ENCODE measurements at regions not wholly inside any gene's neighbourhood (a gene's known extent, or its start where the extent isn't known, plus 50 kb on each side); places are given as distances from the start of the nearest gene placed in this dataset.

DNA sequence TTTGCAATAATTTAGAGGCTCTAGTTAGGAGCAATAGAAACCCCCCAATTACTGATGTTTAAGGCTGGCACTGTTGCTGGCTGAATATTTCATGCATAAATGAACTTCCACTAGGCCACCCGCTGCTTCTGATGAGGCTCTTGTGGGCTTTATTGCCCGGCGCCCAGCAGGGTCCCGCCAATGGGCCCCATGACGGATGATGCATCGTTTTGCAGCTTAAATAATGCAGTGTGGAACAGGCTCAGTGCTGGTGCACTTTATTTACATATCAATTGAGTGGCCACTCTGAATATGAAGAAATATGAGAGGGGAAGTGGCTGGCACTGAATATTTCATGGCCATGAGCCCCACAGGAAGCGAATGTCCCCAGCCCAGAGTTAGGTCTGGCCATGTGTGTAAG is 155.3 kb upstream of the MAFB start:
- no peak for DNase-seq
- Mint-ChIP-seq H3K27ac (no peak overlapping the region), H3K36me3 (no peaks in the 10 kb centered on the region), H3K4me1 (no peaks in the 10 kb centered on the region), H3K9me3 (no peaks in the 10 kb centered on the region), H3K27me3 (no peaks in the 10 kb centered on the region), H3K4me3 (no peak overlapping the region)

DNA sequence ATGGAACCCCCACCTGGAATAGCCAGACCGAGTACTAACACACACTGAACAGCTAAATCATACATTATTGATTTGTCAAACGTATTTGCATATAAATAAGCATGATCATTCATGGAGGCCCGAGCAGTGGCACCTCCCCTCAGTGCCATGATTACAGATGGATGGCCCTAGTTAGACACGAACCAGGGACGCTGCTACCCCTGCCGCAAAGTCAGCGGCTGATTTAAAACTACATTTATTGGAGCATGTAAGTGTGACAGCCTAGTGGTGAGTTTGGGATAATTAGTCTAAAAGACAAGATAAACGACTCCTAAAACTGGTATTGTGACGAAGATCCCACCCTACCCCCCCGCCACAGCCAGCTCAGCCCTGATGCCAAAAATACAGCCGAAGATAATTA is 159.1 kb upstream of the MAFB start:
- H3K27me3 Mint-ChIP-seq = no peaks in the 10 kb centered on the region
- no peak for DNase-seq
- H3K36me3 Mint-ChIP-seq = no peaks in the 10 kb centered on the region
- H3K27ac Mint-ChIP-seq = no peak overlapping the region
- no peaks in the 10 kb centered on the region for H3K4me1 Mint-ChIP-seq
- no peak overlapping the region for H3K4me3 Mint-ChIP-seq
- no peaks in the 10 kb centered on the region for H3K9me3 Mint-ChIP-seq

DNA sequence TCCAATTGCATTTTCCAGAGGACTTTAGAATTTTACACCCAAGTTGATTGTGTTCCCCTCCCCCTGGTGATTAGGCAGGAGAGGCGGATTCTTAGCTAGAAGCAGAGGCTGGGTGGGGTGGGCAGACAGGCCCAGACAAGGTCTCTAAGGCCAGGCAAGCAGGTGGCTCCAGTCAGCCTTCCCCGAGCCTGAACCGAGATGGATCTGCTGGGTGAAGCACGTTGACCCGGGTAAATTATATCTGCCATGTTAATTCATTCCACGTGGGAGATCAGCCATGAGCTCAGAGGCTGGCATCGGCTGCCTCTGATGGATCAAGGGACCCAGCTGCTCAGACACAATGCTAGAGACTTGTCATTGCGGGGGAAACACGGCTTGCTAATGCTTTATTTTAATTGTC is 159.5 kb upstream of the MAFB start:
- Mint-ChIP-seq H3K27me3 (no peaks in the 10 kb centered on the region), H3K27ac (no peak overlapping the region), H3K36me3 (no peaks in the 10 kb centered on the region), H3K4me3 (no peak overlapping the region), H3K4me1 (no peaks in the 10 kb centered on the region), H3K9me3 (no peaks in the 10 kb centered on the region)
- DNase-seq = no peak

DNA sequence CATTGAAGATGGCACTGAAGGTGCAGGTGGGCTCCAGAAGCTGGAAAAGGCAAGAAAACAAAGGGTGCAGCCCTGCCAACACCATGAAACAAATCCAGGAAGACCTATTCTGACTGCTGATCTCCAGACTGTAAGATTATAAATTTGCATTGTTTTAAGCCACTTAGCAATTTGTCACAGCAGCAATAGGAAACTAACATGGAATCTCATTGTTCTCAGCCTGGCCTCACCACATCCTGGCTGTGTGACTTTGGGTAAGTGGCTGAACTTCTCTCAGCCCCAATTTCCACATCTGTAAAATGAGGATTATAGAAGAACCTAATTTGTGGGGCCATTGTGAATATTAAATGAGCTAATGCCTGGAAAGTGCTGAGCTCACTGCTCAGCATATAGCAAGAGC is 160.4 kb upstream of the MAFB start:
- Mint-ChIP-seq H3K9me3 (no peaks in the 10 kb centered on the region), H3K36me3 (no peaks in the 10 kb centered on the region), H3K4me1 (no peaks in the 10 kb centered on the region), H3K27me3 (no peaks in the 10 kb centered on the region), H3K27ac (no peak overlapping the region), H3K4me3 (no peak overlapping the region)
- no peak for DNase-seq

DNA sequence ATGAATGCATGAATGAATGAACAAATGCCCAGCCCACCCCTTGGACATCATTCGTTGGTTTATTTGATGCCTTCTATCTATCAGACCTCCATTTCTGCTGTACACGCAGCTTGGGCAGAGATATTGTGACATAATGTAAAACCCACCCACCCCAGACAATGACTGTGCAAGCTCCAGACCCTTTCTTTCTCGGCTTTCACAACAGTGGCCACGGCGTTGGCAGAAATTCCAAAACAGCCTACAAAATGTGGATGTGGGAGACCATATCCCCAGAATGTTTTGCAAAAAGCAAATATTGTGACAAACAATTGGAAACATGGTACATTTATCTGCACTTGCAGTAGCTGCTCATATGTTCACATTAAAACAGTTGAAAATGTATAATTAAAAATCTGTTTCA is 162.0 kb upstream of the MAFB start:
- Mint-ChIP-seq H3K27me3 (no peaks in the 10 kb centered on the region), H3K36me3 (no peaks in the 10 kb centered on the region), H3K9me3 (no peaks in the 10 kb centered on the region), H3K4me1 (no peaks in the 10 kb centered on the region), H3K4me3 (no peak overlapping the region), H3K27ac (no peak overlapping the region)
- no peak for DNase-seq

DNA sequence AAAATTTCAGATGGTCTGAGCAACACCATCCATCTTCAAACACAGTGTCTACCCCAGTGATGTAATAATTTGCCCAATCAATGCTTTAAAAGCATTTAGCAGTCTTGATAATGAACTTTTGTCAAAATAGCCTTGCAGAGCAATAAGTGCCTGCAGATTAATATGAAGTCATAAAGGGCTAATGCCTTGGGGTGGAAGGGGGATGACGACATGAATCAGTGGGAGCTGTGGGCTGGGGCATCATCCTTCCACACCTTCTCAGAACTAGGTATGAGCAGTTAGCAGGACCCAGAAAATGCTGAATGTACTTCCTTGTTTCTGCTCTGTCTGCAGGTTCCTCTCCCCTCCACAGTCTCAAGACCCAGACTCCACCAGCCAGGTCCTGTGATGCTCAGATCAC is 166.2 kb upstream of the MAFB start:
- Mint-ChIP-seq H3K4me1 (no peaks in the 10 kb centered on the region), H3K36me3 (no peaks in the 10 kb centered on the region), H3K27ac (no peak overlapping the region), H3K9me3 (no peaks in the 10 kb centered on the region), H3K27me3 (no peaks in the 10 kb centered on the region), H3K4me3 (no peak overlapping the region)
- no peak for DNase-seq

DNA sequence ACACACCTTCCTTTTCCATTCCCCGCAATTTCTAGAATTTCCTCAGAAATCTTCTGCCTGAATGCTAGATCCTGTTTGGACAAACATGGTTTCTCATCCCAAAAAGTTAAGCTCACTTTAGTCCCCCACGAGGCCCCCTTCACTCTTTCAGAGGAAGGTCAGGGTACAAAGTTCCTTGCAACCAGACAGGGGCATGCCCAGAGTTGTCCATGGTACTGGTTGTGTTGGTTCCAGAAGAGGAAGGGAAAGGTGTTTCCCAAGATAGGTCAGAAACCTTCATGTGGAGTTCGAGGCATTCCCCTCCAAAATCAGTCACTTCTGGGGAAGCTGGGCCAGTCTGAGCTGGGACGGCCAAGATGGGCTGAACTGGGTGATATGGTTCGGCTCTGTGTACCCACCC is 167.6 kb upstream of the MAFB start:
- DNase-seq = no peak
- Mint-ChIP-seq H3K27me3 (no peaks in the 10 kb centered on the region), H3K27ac (no peak overlapping the region), H3K9me3 (no peaks in the 10 kb centered on the region), H3K4me1 (no peaks in the 10 kb centered on the region), H3K4me3 (no peak overlapping the region), H3K36me3 (no peaks in the 10 kb centered on the region)

DNA sequence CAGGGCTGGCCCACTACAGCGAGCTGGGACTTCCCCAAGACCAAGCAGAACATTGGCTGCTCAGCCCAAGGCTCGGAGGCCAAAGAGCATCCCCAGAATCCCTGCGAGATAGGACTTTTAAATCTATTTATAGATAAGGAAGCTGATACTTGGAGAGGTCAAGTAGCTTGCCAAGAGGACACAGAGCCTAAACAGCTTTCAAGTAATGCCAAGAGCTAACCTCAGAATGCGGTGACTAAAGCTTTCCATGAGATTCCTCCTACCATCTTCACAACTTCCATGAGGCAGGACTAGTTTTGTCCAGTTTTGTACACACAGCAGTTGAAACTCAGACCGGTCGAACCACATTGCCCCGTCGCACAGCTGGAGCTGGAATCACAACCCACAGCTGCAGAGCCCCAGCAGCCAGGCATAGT is 168.1 kb upstream of the TOP1 start:
- Mint-ChIP-seq H3K4me1 (no peaks in the 10 kb centered on the region), H3K27ac (no peak overlapping the region), H3K27me3 (no peaks in the 10 kb centered on the region), H3K4me3 (no peak overlapping the region), H3K36me3 (no peaks in the 10 kb centered on the region), H3K9me3 (no peaks in the 10 kb centered on the region)
- DNase-seq = no peak

DNA sequence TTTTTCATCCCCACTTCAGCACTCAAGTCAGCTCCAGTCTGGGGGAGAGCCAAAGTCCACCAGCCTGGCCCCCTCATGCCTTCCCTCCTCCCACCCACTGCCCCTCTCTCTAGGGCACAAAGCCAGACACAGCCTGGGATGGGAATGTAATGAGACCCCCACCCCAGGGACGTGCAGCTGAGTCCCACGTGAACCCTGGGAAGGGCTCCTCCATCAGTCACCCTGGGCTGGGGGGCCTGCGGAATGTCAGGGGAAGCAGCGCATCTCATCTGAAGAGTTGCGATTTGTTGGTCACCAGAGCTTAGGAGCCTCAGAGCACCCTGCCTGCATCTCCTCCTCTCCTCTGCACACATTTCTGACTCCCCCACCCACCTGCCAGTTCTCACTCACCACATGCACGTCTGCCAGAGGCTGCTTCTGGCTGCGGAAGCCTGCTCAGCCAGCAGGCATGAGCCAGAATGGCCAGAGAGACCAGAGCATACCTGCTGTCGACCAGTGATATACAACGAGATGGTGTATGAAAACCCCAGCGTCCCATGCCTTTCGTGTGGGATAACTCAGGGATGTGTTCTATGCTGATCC is 167.1 kb upstream of the TOP1 start:
- no peaks in the 10 kb centered on the region for H3K9me3 Mint-ChIP-seq
- H3K36me3 Mint-ChIP-seq = no peaks in the 10 kb centered on the region
- no peak for DNase-seq
- H3K4me1 Mint-ChIP-seq = no peaks in the 10 kb centered on the region
- H3K27ac Mint-ChIP-seq = no peak overlapping the region
- H3K27me3 Mint-ChIP-seq = no peaks in the 10 kb centered on the region
- H3K4me3 Mint-ChIP-seq = no peak overlapping the region

DNA sequence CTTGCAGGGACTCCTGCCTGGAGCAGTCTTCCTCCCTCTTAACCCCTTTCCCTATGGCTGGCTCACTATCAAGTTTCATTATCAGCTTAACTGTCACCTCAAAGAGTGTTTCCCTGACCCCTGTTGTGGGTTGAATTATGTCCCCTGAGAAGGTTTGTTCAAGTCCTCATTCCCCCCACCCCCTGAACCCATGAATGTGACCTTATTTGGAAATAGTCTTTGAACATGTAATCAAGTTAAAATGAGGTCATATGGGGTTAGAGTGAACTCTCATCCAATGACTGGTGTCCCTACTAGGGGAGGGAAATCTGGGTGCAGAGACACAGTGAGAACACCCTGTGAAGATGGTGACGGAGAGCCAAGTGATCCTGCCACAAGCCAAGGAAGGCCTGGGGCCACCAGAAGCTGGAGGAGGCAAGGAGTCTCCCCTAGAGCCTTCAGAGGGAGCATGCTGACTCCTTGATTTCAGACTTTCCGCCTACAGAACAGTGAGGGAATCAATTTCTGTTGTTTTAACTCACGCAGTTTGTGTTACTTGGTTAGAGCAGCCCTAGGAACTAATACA is 165.2 kb upstream of the TOP1 start:
- no peaks in the 10 kb centered on the region for H3K27me3 Mint-ChIP-seq
- H3K27ac Mint-ChIP-seq = no peak overlapping the region
- no peaks in the 10 kb centered on the region for H3K4me1 Mint-ChIP-seq

DNA sequence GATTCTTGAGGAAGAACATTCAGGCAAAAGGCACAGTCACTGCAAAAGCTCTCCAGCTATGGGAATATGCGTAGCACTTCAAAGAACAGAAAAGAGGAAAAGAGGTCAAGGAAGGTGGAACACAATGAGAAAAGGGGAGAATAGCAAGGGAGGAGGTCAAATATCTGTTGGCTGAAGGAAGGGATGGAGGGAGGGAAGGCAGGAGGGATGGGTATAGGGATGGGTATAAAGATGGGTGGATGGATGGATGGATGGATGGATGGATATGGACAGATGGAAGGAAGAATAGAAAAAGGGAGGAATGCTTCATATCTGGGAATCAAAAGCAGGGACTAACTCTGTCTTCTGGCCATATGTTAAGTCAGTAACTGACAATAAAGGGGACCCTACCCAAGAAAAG is 164.2 kb upstream of the TOP1 start:
- Mint-ChIP-seq H3K27me3 (no peaks in the 10 kb centered on the region), H3K36me3 (no peaks in the 10 kb centered on the region), H3K27ac (no peak overlapping the region), H3K4me1 (no peaks in the 10 kb centered on the region), H3K9me3 (no peaks in the 10 kb centered on the region), H3K4me3 (no peak overlapping the region)
- DNase-seq = no peak

More for the DNA sequence above, 165.2 kb upstream of the TOP1 start:
- H3K9me3 Mint-ChIP-seq = no peaks in the 10 kb centered on the region
- no peak for DNase-seq
- H3K36me3 Mint-ChIP-seq = no peaks in the 10 kb centered on the region
- no peak overlapping the region for H3K4me3 Mint-ChIP-seq

DNA sequence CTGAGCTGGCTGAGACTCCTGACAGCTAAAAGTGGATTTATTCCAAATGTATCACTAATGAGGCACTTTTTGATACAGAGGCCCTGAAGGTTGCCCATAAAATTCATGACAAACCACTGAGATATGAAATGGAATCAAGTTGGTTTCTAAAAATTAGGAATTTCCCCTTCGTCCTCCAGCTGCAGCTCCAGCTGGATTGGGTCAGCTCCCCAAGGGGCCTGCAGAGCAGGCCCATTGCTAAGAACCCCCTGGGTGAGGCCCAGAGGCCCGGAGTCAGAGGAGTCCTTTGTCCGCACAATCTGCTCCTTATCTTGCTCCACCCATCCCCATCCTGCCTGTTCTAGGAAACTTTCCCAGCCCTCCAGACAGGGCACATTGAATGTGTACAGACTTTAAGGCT is 163.5 kb upstream of the TOP1 start:
- no peaks in the 10 kb centered on the region for H3K27me3 Mint-ChIP-seq
- no peaks in the 10 kb centered on the region for H3K9me3 Mint-ChIP-seq
- H3K4me1 Mint-ChIP-seq = no peaks in the 10 kb centered on the region
- H3K4me3 Mint-ChIP-seq = no peak overlapping the region
- no peaks in the 10 kb centered on the region for H3K36me3 Mint-ChIP-seq
- H3K27ac Mint-ChIP-seq = no peak overlapping the region
- DNase-seq = no peak

DNA sequence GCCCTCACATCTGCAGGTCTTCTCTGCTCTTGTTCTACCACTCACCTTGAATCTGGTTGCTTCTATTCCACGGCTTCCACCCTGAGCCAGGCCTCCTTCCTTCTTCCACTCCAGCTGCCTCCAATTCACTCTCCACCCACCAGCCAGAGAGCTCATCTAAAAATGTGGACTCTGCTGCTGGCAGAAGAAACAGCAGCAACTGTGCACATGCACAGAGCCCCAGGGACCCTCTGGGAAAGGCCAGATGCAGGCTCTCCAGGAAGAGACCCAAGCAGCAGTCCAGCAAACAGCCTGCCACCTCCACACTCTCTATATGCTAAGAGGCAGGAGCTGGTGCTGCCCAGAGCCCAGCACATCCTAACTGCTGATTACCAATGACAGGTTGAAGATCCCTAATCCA is 162.6 kb upstream of the TOP1 start:
- no peaks in the 10 kb centered on the region for H3K36me3 Mint-ChIP-seq

DNA sequence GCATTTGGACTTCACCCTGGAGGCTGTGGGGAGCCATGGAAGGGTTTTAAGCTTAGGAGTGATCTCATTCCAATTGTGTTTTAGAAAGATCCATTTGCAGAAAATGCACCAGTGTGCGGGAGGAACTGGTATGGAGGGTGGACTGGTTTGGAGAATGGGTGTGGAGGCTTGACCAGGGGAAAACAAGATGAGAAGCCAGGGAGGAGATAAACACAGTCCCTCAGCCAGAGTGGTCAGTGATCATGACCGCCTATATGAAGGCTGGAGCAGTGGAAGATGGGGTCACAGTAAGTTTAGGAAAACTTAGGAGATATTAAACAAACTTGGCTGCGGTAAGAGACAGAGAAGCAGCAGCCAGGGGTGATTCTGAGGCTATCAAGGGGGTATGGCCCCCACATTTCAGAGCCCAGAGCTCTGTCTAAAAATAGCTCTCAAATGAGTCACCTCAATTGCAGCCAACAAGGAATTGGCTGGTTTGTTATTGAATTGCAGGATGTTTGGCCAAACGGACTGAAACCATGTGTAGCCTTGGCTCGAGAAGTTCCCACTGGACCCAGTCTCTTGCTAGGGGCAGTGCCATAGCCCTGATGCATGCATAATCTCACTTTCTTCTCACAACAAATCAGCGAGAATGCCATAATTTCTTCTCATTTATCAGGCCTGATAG is 159.9 kb upstream of the TOP1 start:
- Mint-ChIP-seq H3K27me3 (no peaks in the 10 kb centered on the region), H3K4me1 (no peaks in the 10 kb centered on the region), H3K9me3 (no peaks in the 10 kb centered on the region), H3K4me3 (no peak overlapping the region), H3K27ac (no peak overlapping the region), H3K36me3 (no peaks in the 10 kb centered on the region)
- DNase-seq = no peak

More for the DNA sequence above, 162.6 kb upstream of the TOP1 start:
- no peak overlapping the region for H3K27ac Mint-ChIP-seq
- H3K27me3 Mint-ChIP-seq = no peaks in the 10 kb centered on the region
- no peak overlapping the region for H3K4me3 Mint-ChIP-seq
- no peaks in the 10 kb centered on the region for H3K9me3 Mint-ChIP-seq
- no peak for DNase-seq
- H3K4me1 Mint-ChIP-seq = no peaks in the 10 kb centered on the region

DNA sequence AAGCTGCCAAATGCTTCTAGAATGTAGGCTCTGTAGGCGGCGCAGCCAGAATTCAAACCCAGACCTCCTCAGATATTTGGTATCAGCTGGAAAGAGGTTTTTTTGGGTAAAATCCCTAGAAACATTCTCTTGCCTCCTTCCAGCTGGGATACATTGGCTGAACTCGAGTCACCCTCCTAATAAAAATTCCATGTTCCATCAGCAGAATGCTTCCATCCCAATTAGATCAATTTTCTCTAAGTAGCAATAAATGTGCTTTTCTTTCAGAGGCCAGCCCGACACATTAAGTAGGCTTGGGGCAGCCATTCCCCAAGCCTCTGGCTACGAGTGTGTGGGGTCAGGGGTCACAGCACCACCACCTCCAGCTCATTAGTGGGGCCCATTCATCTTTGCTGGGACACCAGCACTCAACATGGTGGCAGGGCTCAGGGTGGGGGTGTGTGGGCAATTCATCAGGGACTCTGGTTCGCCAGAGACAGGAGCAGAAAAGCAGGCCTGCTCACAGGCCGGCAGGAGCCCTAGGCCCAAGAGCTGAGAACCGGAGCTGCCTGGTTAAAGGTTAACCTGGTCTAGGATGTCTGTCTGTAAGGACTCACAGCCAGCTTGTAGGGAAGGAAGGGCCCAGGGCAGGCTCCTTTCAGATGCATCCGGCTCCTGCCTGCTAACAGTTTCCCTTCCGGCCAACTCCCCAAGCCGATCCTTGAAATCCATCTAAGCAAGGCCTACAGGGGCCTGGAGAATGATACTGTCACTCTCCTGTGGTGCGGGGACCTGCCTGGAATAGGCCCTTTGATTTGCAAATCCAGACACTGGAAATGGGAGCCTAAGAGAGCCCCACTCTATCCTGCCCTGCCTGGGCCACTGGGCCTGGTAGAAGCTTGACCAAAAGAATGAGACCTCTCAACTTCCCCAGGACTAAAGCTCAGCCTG is 159.1 kb upstream of the TOP1 start:
- H3K27me3 Mint-ChIP-seq = no peaks in the 10 kb centered on the region
- no peak overlapping the region for H3K4me3 Mint-ChIP-seq
- no peaks in the 10 kb centered on the region for H3K36me3 Mint-ChIP-seq
- H3K9me3 Mint-ChIP-seq = no peaks in the 10 kb centered on the region
- H3K4me1 Mint-ChIP-seq = no peaks in the 10 kb centered on the region
- DNase-seq = no peak
- H3K27ac Mint-ChIP-seq = no peak overlapping the region

Measured in activated naive CD8-positive, alpha-beta T cell treated with anti-CD3 and anti-CD28 coated beads for 36 hours (primary cell).